MCF 10A (cell line): ENCODE measurements at regions not wholly inside any gene's neighbourhood (a gene's known extent, or its start where the extent isn't known, plus 50 kb on each side); places are given as distances from the start of the nearest gene placed in this dataset.

Experiments used
- BruUV-seq: library from RNA; stranded (reverse); fragments of 400-500 nt; replicated peaks from 2 replicates; lab custom pipeline; 2021; lab: Mats Ljungman, UMichigan
- CTCF ChIA-PET: fragments of 300-600 bp; sonication (Branson Sonifier 250); formaldehyde crosslinking; extraction: SDS; loops from one replicate; lab custom pipeline; 2021; ENCODE audit warnings: antibody characterized with exemption, inconsistent platforms; lab: Yijun Ruan, JAX
- POLR2A ChIA-PET: fragments of 300-600, 350-650 bp; sonication (Branson Sonifier 250); formaldehyde crosslinking; extraction: SDS; loops from one replicate; lab custom pipeline; 2020; ENCODE audit warnings: antibody characterized with exemption, inconsistent platforms; lab: Yijun Ruan, JAX
- DNase-seq: peaks from one replicate; pipeline ENCODE4 v3.0.0-alpha.2; 2018; ENCODE audit not compliant: unreplicated experiment
- H3K27ac Mint-ChIP-seq: one replicate; pipeline ENCODE4 v1.8.0; 2022; ENCODE audit warnings: mild to moderate bottlenecking, low read depth, mixed read lengths; ENCODE audit not compliant: unreplicated experiment
- H3K27me3 Mint-ChIP-seq: one replicate; pipeline ENCODE4 v1.8.0; 2022; ENCODE audit warnings: mixed read lengths; ENCODE audit not compliant: insufficient read depth, unreplicated experiment
- H3K36me3 Mint-ChIP-seq: one replicate; pipeline ENCODE4 v1.8.0; 2022; ENCODE audit warnings: mild to moderate bottlenecking, moderate library complexity, mixed read lengths; ENCODE audit not compliant: insufficient read depth, unreplicated experiment
- H3K4me1 Mint-ChIP-seq: one replicate; pipeline ENCODE4 v1.8.0; 2022; ENCODE audit warnings: mixed read lengths; ENCODE audit not compliant: insufficient read depth, unreplicated experiment
- H3K4me3 Mint-ChIP-seq: one replicate; pipeline ENCODE4 v1.8.0; 2022; ENCODE audit warnings: mild to moderate bottlenecking, moderate library complexity, mixed read lengths; ENCODE audit not compliant: unreplicated experiment
- H3K9me3 Mint-ChIP-seq: one replicate; pipeline ENCODE4 v1.8.0; 2022; ENCODE audit warnings: mixed read lengths; ENCODE audit not compliant: unreplicated experiment
- CTCF ChIP-seq: fragments of 200-600 bp; IDR thresholded peaks from one replicate; pipeline ENCODE4 v1.8.0; 2022; ENCODE audit warnings: antibody characterized with exemption, mild to moderate bottlenecking; ENCODE audit not compliant: unreplicated experiment
- intact Hi-C: fragments of 100-400 bp; cut with micrococcal nuclease; formaldehyde crosslinking; loops from 2 replicates; pipeline ENCODE4 v1.14.1; 2022

- H3K9me3 Mint-ChIP-seq, result peaks cover 8% of the 10 kb centered on the region
- ChIA-PET CTCF (interaction anchor here (0.6 kb wide), 1 partner anchor 39 kb away, joined by 3 read pairs; no protein-coding TSS in a partner anchor), POLR2A (interaction anchor here (0.6 kb wide), 1 partner anchor 210 kb away, joined by 3 read pairs; no protein-coding TSS in a partner anchor)
- H3K27ac Mint-ChIP-seq, result no peak overlapping the region
- intact Hi-C loops, result no loop called here
- no peaks in the 10 kb centered on the region for H3K36me3 Mint-ChIP-seq
- no peak overlapping the region for H3K4me3 Mint-ChIP-seq
- BruUV-seq, result no TSS peak
- TF ChIP-seq CTCF, result no peak
- no peaks in the 10 kb centered on the region for H3K27me3 Mint-ChIP-seq
- no peaks in the 10 kb centered on the region for H3K4me1 Mint-ChIP-seq
- DNase-seq, result no peak
Observed at GRCh38 chr11:27777033-27777432, 76.8 kb upstream of the BDNF start.

GRCh38 chr11:27773884-27774283 lies 73.6 kb upstream of the BDNF start:
- peaks cover 9% of the 10 kb centered on the region for H3K4me1 Mint-ChIP-seq
- no peak overlapping the region for H3K4me3 Mint-ChIP-seq
- DNase-seq, result no peak
- ChIA-PET CTCF (interaction anchor here (0.9 to 1.0 kb wide), 2 partner anchors 28 to 56 kb away, joined by 3 read pairs; no protein-coding TSS in a partner anchor), POLR2A (no interaction called here)
- no peak for TF ChIP-seq CTCF
- H3K36me3 Mint-ChIP-seq, result no peaks in the 10 kb centered on the region
- no peak overlapping the region for H3K27ac Mint-ChIP-seq
- H3K9me3 Mint-ChIP-seq, result no peaks in the 10 kb centered on the region
- no TSS peak for BruUV-seq
- intact Hi-C loops, result no loop called here
- no peaks in the 10 kb centered on the region for H3K27me3 Mint-ChIP-seq

DNA sequence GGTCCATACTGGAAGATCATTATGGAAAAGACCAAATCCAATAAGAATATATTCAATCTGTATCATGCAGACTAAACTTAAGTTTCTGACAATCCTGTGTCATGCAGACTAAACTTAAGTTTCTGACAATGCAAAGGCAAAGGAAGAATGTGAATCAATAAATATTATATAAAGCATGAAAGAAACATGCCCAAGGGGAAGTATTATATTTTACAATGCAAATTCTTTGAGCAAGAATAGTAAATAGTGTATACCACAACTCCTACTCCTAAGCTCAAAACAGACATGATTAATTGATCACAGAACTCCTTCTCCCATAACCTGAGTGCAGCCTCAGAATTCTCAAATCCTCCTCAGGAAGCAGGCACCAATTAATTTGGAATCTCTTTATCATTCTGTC lies 71.3 kb upstream of the BDNF start:
- ChIA-PET POLR2A (no interaction called here), CTCF (interaction anchor here (0.7 kb wide), 1 partner anchor 31 kb away, joined by 3 read pairs; no protein-coding TSS in a partner anchor)
- Mint-ChIP-seq H3K27me3 (no peaks in the 10 kb centered on the region), H3K4me1 (peaks cover 9% of the 10 kb centered on the region), H3K27ac (no peak overlapping the region), H3K4me3 (no peak overlapping the region), H3K36me3 (no peaks in the 10 kb centered on the region), H3K9me3 (no peaks in the 10 kb centered on the region)
- no peak for TF ChIP-seq CTCF
- no peak for DNase-seq
- BruUV-seq, result no TSS peak
- intact Hi-C loops, result no loop called here

GRCh38 chr11:27770576-27770975 lies 70.3 kb upstream of the BDNF start:
- Mint-ChIP-seq H3K4me3 (no peak overlapping the region), H3K27ac (no peak overlapping the region), H3K9me3 (no peaks in the 10 kb centered on the region), H3K4me1 (peaks cover 9% of the 10 kb centered on the region), H3K27me3 (no peaks in the 10 kb centered on the region), H3K36me3 (no peaks in the 10 kb centered on the region)
- no peak for TF ChIP-seq CTCF
- ChIA-PET CTCF (interaction anchor here (0.7 kb wide), 1 partner anchor 30 kb away, joined by 3 read pairs; no protein-coding TSS in a partner anchor), POLR2A (interaction anchor here (0.6 to 0.7 kb wide), 2 partner anchors 20 to 37 kb away, joined by 3 read pairs; no protein-coding TSS in a partner anchor)
- intact Hi-C loops, result no loop called here
- peak; percentile 62 for DNase-seq
- no TSS peak for BruUV-seq
